ENCODE measurements at regions not wholly inside any gene's neighbourhood (a gene's known extent, or its start where the extent isn't known, plus 50 kb on each side); places are given as distances from the start of the nearest gene placed in this dataset.

DNA sequence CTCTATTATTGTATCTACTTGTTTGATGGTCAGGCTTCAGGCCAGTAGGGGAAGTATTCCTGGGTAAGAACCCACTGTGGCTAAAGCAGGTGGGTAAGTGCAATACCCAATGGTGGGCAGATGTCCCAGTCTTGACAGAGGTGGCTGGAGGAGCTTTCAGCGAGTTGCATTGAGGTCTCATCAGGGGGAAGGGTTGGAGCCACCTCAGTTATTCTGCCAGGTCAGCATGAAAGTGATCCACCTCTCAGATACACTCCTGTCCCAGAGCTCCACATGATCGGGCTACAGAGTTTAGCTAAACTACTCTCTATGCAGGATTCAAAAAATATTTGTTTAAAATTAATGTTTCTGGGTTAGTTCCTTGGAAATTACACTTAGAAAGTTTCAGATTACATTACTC, 95.8 kb upstream of the WNT7A start:
- no peaks in the 10 kb centered on the region for H3K36me3 Mint-ChIP-seq (ENCODE audit: low read depth)
- peaks cover 38% of the 10 kb centered on the region for H3K9me3 Mint-ChIP-seq
- H3K4me3 Mint-ChIP-seq = no peak overlapping the region
- peaks cover 35% of the 10 kb centered on the region for H3K27me3 Mint-ChIP-seq (ENCODE audit: low read depth, poor library complexity)
- TF ChIP-seq CTCF (IDR thresholded peaks at IDR 0.05) = no peak
- no peaks in the 10 kb centered on the region for H3K4me1 Mint-ChIP-seq
- no peak for DNase-seq
- H3K27ac Mint-ChIP-seq = no peak overlapping the region

DNA sequence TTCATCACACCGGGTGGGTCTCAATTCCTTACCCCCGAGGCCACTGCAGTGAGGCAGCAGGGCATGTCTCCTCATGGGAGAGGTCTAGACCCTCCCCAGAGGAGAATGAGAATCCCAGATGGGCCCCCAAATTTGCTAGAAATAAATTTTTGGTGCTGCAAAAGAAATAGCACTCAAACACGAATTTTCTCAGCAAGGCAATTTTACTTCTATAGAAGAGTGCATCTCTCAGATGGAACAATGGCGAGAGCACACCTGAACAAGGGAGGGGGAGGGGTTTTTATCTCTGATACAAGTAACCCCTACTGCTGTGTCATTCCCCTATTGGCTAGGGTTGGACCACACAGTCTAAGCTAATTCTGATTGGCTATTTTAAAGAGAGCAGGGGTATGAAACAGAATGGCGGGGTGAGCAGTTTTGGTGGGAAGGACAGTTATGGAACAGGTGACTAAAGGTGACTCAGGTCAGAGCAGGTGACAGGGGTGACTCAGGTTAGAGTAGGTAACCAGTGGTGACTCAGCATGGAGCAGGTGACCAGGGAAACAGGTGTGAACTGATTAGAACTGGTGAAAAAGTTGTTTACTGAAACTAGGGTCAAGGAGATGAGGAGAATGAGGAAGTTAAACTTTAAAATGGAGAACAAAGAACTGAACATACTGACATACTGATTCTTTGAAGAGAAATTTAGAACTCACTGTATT, 93.0 kb upstream of the WNT7A start:
- no peak for DNase-seq
- no peak for TF ChIP-seq CTCF (IDR thresholded peaks at IDR 0.05)
- no peak overlapping the region for H3K27ac Mint-ChIP-seq
- H3K4me1 Mint-ChIP-seq = no peaks in the 10 kb centered on the region
- peaks cover 32% of the 10 kb centered on the region for H3K9me3 Mint-ChIP-seq
- H3K27me3 Mint-ChIP-seq (ENCODE audit: low read depth, poor library complexity) = peaks cover 42% of the 10 kb centered on the region
- no peaks in the 10 kb centered on the region for H3K36me3 Mint-ChIP-seq (ENCODE audit: low read depth)
- H3K4me3 Mint-ChIP-seq = no peak overlapping the region

DNA sequence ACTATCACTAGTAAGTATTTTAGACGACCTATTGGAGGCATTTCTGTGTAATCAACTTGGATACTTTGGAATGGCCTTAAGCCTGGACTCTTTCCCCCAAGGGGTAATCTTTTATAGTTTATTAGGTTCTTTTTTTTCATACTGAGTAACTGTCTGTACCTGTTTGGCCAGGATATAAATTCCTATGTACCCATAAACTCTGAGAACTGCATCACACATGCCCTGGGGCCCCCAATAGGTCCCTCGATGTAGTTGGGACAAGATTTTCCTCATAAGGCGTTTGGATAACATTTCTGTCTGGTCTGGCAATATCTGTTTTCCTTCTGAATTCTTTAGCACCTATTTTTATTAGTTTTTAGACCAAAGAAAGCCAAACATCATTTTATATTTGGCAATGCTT, 86.4 kb upstream of the WNT7A start:
- H3K4me3 Mint-ChIP-seq = no peak overlapping the region

DNA sequence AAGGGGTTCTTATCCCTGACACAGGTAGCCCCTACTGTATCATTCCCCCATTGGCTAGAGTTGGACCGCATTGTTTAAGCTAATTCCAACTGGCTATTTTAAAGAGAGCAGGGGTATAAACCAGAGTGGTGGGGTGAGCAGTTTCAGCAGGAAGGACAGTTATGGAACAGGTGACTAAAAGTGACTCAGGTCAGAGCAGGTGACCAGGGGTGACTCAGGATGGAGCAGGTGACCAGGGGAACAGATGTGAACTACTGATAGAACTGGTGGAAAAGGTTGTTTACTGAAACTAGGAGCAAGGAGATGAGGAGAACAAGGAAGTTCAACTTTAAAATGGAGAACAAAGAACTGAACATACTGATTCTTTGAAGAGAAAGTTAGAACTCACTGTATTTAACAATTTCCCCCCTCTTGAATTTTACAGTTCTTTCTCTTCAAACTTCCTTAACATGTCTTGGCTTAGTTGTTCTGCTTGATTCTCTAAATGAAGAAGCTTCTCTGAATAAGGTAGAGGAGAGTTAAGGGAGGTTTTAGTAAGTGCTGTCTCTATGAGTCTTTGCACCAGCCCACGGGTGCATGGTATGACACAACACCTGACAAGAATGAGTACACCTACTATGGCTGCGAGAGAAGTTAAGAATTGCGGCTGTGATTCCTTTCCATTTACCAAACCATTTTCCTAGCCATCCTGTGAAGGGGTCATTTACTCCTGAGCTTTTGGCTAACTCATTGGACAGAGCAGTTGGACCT, 83.4 kb upstream of the WNT7A start:
- TF ChIP-seq CTCF (IDR thresholded peaks at IDR 0.05) = no peak
- Mint-ChIP-seq H3K9me3 (peaks cover 38% of the 10 kb centered on the region), H3K27me3 (ENCODE audit: low read depth, poor library complexity) (peaks cover 46% of the 10 kb centered on the region), H3K4me1 (no peaks in the 10 kb centered on the region), H3K4me3 (no peak overlapping the region), H3K27ac (no peak overlapping the region), H3K36me3 (ENCODE audit: low read depth) (no peaks in the 10 kb centered on the region)
- DNase-seq = no peak

More for the DNA sequence above, 86.4 kb upstream of the WNT7A start:
- Mint-ChIP-seq H3K36me3 (ENCODE audit: low read depth) (no peaks in the 10 kb centered on the region), H3K27ac (no peak overlapping the region), H3K4me1 (no peaks in the 10 kb centered on the region), H3K9me3 (peaks cover 28% of the 10 kb centered on the region), H3K27me3 (ENCODE audit: low read depth, poor library complexity) (peaks cover 35% of the 10 kb centered on the region)
- no peak for TF ChIP-seq CTCF (IDR thresholded peaks at IDR 0.05)
- no peak for DNase-seq

- peaks cover 16% of the 10 kb centered on the region for H3K9me3 Mint-ChIP-seq
- no peak for TF ChIP-seq CTCF (IDR thresholded peaks at IDR 0.05)
- H3K4me3 Mint-ChIP-seq = no peak overlapping the region
- no peak overlapping the region for H3K27ac Mint-ChIP-seq
- H3K36me3 Mint-ChIP-seq (ENCODE audit: low read depth) = no peaks in the 10 kb centered on the region
- no peaks in the 10 kb centered on the region for H3K4me1 Mint-ChIP-seq
- DNase-seq = no peak
- H3K27me3 Mint-ChIP-seq (ENCODE audit: low read depth, poor library complexity) = peaks cover 27% of the 10 kb centered on the region
These were observed 75.0 kb upstream of the WNT7A start for GRCh38 chr3:13954741-13955483.

All from nephron progenitor cell (in vitro differentiated cells).